ENCODE measurements at regions not wholly inside any gene's neighbourhood (a gene's known extent, or its start where the extent isn't known, plus 50 kb on each side); places are given as distances from the start of the nearest gene placed in this dataset.

DNA sequence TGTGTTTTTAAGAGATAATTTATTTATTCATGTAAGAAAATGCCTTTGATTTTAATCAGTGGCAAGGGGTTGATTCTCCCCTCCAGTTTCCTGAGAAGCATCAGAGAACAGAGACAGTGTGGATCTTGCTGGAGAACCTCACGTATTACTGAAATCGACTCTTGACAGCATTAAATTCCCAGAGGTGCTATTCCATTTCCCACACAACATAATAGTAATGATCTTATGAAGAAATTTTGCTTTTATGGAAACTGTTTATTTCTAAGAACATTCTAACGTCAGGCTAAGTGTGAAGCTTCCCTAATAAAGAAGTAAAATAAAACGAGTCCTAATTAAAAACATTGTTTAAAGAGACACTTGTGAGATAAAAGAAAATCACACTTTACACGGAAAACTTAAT, 293.1 kb upstream of the NRP1 start:
- Histone ChIP-seq H2AFZ (ENCODE audit: low read depth, low read length) (no peak overlapping the region), H3K4me1 (ENCODE audit: insufficient read depth, low read length) (peaks cover 3% of the 10 kb centered on the region)

DNA sequence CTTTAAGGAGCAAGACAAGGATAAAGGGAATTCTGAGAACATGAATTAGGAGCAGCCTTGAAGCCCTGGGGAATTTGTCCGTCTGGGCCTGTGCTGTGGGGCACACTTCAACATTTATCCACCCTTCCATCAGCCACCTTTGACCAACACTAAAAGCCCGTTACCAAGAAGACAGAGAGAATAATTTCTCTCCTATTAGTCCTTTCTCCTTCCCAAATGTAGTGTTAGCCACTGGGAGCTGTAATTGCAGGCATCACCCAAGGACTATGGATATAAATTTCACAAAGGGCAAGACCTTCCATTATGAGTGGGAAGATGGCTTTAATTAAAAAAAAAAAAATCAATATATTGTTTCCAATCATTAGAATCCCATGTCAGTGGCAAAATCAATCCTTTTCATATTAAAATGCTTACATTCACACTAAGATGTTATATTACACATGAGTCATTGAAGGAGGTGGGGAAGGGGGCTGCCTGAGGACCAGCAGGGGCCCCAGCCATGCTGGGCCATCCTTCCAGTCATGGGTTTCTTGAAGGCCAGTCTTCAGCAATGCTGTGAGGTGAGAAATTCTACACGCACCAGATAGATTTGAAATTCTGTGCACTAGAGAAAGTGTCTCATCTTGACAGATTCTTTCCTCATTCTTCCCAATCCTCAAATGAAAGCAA, 292.5 kb upstream of the NRP1 start:
- Histone ChIP-seq H3K9me3 (ENCODE audit: low read length) (no peaks in the 10 kb centered on the region), H3K36me3 (ENCODE audit: insufficient read depth, low read length) (no peaks in the 10 kb centered on the region), H2AFZ (ENCODE audit: low read depth, low read length) (no peak overlapping the region), H3K4me3 (ENCODE audit: low read length) (no peak overlapping the region), H3K27me3 (ENCODE audit: insufficient read depth, low read length) (no peaks in the 10 kb centered on the region), H3K4me1 (ENCODE audit: insufficient read depth, low read length) (peaks cover 3% of the 10 kb centered on the region)

More for the DNA sequence above, 293.1 kb upstream of the NRP1 start:
- H3K9me3 ChIP-seq (ENCODE audit: low read length): no peaks in the 10 kb centered on the region
- no peak overlapping the region for H3K4me3 ChIP-seq (ENCODE audit: low read length)
- no peaks in the 10 kb centered on the region for H3K36me3 ChIP-seq (ENCODE audit: insufficient read depth, low read length)
- H3K27me3 ChIP-seq (ENCODE audit: insufficient read depth, low read length): no peaks in the 10 kb centered on the region

DNA sequence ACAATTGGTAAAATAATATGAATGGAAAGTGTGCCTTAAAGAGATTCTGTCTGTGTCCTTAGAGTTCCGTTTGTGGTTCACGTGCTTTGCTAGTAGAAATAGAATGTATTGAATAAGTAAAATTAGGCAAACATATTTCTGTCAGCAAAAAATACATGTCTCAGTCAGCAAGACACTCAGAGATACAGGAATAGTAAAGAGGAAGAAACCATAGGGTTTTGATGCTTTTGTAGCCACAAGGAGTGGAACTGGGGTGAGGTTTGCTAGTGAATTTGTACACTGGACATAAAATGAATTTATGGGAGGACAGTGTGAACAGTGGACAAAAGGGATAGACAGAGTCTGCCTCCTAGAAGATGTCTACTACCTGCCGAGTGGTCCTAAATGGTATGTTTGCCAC, 289.2 kb upstream of the NRP1 start:
- H3K27me3 ChIP-seq (ENCODE audit: insufficient read depth, low read length): no peaks in the 10 kb centered on the region
- H3K4me3 ChIP-seq (ENCODE audit: low read length): no peak overlapping the region
- no peak overlapping the region for H2AFZ ChIP-seq (ENCODE audit: low read depth, low read length)
- peaks cover 3% of the 10 kb centered on the region for H3K4me1 ChIP-seq (ENCODE audit: insufficient read depth, low read length)
- no peaks in the 10 kb centered on the region for H3K36me3 ChIP-seq (ENCODE audit: insufficient read depth, low read length)
- no peaks in the 10 kb centered on the region for H3K9me3 ChIP-seq (ENCODE audit: low read length)

DNA sequence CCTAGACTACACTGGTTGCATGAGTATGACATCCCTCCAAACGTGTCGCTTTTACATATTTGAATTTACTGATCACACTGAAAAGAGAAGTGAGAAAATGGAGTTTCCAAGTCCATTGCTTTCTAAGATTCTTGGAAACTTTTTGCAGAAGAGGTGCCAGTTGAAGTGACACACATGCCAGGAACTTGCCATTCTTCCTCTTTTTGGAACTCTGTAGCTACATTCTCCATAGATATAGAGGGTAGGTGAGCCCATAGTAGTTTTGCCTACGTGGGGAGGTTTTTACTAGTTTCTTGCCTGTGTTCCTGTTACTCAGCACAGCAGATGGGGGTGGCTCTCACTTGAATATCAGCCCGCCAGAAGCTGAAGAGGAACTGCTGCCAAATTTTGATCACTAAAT, 286.6 kb upstream of the NRP1 start:
- H3K36me3 ChIP-seq (ENCODE audit: insufficient read depth, low read length): no peaks in the 10 kb centered on the region
- H3K27me3 ChIP-seq (ENCODE audit: insufficient read depth, low read length): no peaks in the 10 kb centered on the region
- no peak overlapping the region for H2AFZ ChIP-seq (ENCODE audit: low read depth, low read length)
- H3K4me1 ChIP-seq (ENCODE audit: insufficient read depth, low read length): peaks cover 7% of the 10 kb centered on the region
- H3K9me3 ChIP-seq (ENCODE audit: low read length): no peaks in the 10 kb centered on the region
- H3K4me3 ChIP-seq (ENCODE audit: low read length): no peak overlapping the region

DNA sequence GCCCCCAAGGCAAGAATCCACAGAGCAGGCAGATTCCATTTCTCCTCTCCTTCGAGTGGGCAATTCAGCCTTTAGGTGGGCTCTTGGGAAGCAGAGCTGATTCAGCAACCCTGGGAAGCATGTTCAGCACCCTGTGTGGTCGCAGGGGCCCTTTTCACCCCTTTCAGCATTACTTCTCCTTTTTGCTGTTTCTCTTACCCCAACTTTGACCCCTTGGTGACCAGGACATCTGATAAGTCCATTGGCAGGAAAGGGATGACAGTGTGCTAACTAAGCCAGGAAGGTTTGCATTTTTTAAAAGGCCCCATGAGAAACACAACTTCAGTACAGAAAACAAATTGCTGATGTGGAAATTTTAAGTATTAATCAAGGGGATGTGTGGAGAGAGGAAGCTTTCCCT, 283.7 kb upstream of the NRP1 start:
- no peak overlapping the region for H3K4me3 ChIP-seq (ENCODE audit: low read length)
- H3K36me3 ChIP-seq (ENCODE audit: insufficient read depth, low read length): no peaks in the 10 kb centered on the region
- H2AFZ ChIP-seq (ENCODE audit: low read depth, low read length): no peak overlapping the region
- H3K4me1 ChIP-seq (ENCODE audit: insufficient read depth, low read length): peaks cover 7% of the 10 kb centered on the region
- no peaks in the 10 kb centered on the region for H3K9me3 ChIP-seq (ENCODE audit: low read length)
- no peaks in the 10 kb centered on the region for H3K27me3 ChIP-seq (ENCODE audit: insufficient read depth, low read length)

DNA sequence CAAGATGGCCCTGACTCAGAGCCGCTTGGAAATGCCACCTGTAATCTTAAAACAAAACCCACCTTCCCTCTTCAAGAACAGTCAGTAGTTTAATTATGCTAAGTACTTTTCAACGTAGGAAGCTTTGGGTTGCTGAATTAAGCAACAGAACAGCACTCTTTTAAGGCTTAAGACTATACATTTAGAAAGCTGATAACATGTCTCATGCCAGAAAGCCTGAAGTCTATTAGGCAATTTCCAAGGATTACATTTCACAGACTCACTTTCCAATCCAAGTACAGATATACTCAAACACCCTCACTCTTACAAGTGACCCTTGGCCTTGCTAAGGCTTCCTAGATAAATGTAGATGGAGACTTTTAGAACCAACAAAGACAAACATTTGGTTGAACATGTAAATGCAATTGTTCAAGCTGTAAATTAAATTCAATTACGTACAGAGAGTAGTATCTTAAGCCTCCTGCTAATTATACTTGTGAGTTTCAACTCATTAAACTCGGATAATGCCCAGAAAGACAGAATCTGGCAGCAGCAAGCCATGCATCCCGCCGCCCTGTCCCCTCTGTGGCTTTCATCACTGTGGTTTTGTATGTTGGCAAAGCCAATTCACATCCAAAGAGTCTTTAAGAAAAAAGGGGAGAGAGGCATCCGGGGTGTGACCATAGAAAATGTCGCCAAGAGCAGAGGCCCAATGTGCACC, 283.1 kb upstream of the NRP1 start:
- Histone ChIP-seq H2AFZ (ENCODE audit: low read depth, low read length) (no peak overlapping the region), H3K9me3 (ENCODE audit: low read length) (no peaks in the 10 kb centered on the region), H3K4me3 (ENCODE audit: low read length) (no peak overlapping the region), H3K36me3 (ENCODE audit: insufficient read depth, low read length) (no peaks in the 10 kb centered on the region), H3K4me1 (ENCODE audit: insufficient read depth, low read length) (peaks cover 7% of the 10 kb centered on the region), H3K27me3 (ENCODE audit: insufficient read depth, low read length) (no peaks in the 10 kb centered on the region)

DNA sequence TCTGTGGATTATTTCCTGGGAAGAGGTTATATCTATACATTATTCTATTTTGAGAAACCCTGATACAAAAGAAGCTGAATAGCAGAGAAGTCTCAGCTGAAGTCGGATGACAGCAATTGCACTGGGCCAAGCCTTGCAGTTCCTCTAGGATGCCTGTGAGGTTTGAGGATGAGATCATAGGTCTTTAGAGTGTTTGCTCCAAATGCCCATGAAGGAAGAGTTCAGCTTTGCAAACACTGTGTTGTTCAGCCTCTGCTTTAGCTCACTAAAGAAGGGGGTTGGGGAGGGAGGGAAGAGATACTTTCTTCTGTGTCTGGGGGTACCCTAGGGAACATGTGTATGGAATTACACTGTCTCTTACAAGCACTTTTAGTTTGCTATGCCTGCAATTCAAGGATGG, 282.5 kb upstream of the NRP1 start:
- no peaks in the 10 kb centered on the region for H3K36me3 ChIP-seq (ENCODE audit: insufficient read depth, low read length)

DNA sequence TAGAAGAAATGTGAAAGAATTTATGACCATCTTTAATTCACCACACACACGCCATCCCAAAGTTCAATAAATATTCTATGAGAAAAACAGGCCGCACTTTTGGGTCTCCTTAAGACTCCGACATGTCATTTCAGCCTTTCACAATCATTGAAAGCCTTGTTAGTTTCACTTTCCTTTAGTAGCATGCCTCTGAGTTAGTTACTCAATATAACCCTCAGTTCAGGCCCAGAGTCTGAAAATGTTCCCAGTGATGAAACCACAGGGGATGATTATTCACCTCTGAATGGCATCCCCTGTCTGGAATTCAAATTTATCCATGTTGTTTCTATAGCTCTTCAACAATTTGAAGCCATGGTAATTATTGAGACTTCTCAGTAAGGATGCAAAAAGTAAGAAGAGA, 278.1 kb upstream of the NRP1 start:
- H3K4me1 ChIP-seq (ENCODE audit: insufficient read depth, low read length): peaks cover 7% of the 10 kb centered on the region
- H3K27me3 ChIP-seq (ENCODE audit: insufficient read depth, low read length): no peaks in the 10 kb centered on the region
- H2AFZ ChIP-seq (ENCODE audit: low read depth, low read length): no peak overlapping the region
- no peaks in the 10 kb centered on the region for H3K36me3 ChIP-seq (ENCODE audit: insufficient read depth, low read length)
- no peaks in the 10 kb centered on the region for H3K9me3 ChIP-seq (ENCODE audit: low read length)
- H3K4me3 ChIP-seq (ENCODE audit: low read length): no peak overlapping the region

More for the DNA sequence above, 282.5 kb upstream of the NRP1 start:
- H3K4me3 ChIP-seq (ENCODE audit: low read length): no peak overlapping the region
- H2AFZ ChIP-seq (ENCODE audit: low read depth, low read length): no peak overlapping the region
- no peaks in the 10 kb centered on the region for H3K9me3 ChIP-seq (ENCODE audit: low read length)
- H3K4me1 ChIP-seq (ENCODE audit: insufficient read depth, low read length): peaks cover 7% of the 10 kb centered on the region
- no peaks in the 10 kb centered on the region for H3K27me3 ChIP-seq (ENCODE audit: insufficient read depth, low read length)

DNA sequence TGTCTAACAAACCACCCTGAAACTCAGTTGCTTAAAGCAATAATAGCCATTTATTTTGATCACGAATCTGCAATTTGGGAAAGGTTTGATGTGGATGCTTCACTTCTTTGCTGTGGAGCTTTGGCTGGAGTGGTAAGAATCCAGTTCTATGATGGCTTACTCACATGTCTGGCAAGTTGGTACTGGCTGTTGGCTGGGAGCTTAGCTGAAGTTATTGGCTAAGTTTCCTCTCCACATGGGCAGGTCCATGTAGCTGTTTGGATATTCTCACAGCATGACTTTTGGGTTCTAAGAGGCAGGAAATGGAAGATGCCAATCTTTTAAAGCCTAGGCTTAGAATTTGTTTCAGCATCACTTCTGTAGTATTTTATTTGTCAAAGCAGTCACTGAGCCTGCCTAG, 277.6 kb upstream of the NRP1 start:
- H3K36me3 ChIP-seq (ENCODE audit: insufficient read depth, low read length): no peaks in the 10 kb centered on the region
- H3K4me3 ChIP-seq (ENCODE audit: low read length): no peak overlapping the region
- no peaks in the 10 kb centered on the region for H3K27me3 ChIP-seq (ENCODE audit: insufficient read depth, low read length)
- H3K4me1 ChIP-seq (ENCODE audit: insufficient read depth, low read length): peaks cover 3% of the 10 kb centered on the region
- no peak overlapping the region for H2AFZ ChIP-seq (ENCODE audit: low read depth, low read length)
- no peaks in the 10 kb centered on the region for H3K9me3 ChIP-seq (ENCODE audit: low read length)

DNA sequence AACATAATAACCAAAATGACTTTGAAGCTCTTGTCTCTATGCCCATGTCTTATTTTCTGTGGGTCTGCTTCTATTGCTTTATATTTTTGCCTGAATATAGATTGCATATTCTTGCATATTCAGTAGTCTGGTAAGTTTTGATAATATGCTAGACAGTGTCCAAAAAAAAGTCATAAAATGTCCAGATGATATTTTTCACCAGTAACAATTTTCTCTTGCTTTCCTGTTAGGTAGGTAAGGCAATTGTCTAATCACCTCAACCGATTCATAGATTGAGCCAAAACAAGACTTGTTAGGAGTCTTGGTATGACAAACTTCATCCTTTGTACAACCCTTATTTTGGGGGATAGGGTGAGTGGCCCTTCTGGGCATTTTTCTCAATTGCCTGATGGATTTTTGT, 277.0 kb upstream of the NRP1 start:
- H3K9me3 ChIP-seq (ENCODE audit: low read length): no peaks in the 10 kb centered on the region
- H3K4me3 ChIP-seq (ENCODE audit: low read length): no peak overlapping the region
- no peaks in the 10 kb centered on the region for H3K4me1 ChIP-seq (ENCODE audit: insufficient read depth, low read length)
- H3K36me3 ChIP-seq (ENCODE audit: insufficient read depth, low read length): no peaks in the 10 kb centered on the region
- no peaks in the 10 kb centered on the region for H3K27me3 ChIP-seq (ENCODE audit: insufficient read depth, low read length)
- no peak overlapping the region for H2AFZ ChIP-seq (ENCODE audit: low read depth, low read length)

DNA sequence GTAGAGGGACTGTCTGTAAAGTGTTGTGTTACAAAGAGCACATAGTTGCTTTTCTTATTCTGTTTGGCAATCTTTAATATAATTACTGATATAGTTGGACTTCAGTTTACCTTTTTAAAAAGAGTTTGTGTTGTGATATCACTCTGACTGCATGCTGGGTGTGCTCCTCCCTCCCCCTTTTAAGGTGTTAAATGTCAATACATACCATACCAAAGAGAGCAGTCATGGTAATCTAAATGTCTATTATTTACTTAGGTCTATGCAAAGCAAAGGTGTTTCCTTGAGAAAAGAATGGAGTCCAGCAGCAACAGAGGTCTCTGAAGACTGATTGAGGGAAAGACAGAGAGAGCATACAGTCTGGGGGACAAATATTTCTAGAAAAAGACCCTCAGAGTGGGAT, 275.1 kb upstream of the NRP1 start:
- Histone ChIP-seq H3K9me3 (ENCODE audit: low read length) (no peaks in the 10 kb centered on the region), H3K4me3 (ENCODE audit: low read length) (no peak overlapping the region), H2AFZ (ENCODE audit: low read depth, low read length) (no peak overlapping the region), H3K27me3 (ENCODE audit: insufficient read depth, low read length) (no peaks in the 10 kb centered on the region), H3K36me3 (ENCODE audit: insufficient read depth, low read length) (no peaks in the 10 kb centered on the region), H3K4me1 (ENCODE audit: insufficient read depth, low read length) (no peaks in the 10 kb centered on the region)

DNA sequence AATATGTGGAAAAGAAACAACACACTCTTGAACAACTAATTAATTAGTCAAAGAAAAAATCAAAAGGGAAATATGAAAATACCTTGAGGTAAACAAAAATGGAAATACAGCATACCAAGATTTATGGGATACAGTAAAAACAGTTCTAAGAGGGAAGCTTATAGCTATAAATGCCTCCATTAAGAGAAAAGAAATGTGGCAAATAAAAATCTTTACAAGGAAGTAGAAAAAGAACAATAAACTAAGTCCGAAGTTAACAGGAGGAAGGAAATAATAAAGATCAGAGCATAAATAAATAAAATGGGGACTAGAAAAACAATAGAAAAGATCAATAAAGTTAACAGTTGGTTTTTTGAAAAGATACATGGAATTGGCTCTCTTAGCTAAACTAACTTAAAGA, 267.8 kb upstream of the NRP1 start:
- Histone ChIP-seq H3K4me1 (ENCODE audit: insufficient read depth, low read length) (no peaks in the 10 kb centered on the region), H3K9me3 (ENCODE audit: low read length) (no peaks in the 10 kb centered on the region), H3K27me3 (ENCODE audit: insufficient read depth, low read length) (no peaks in the 10 kb centered on the region), H3K36me3 (ENCODE audit: insufficient read depth, low read length) (no peaks in the 10 kb centered on the region), H2AFZ (ENCODE audit: low read depth, low read length) (no peak overlapping the region), H3K4me3 (ENCODE audit: low read length) (no peak overlapping the region)

DNA sequence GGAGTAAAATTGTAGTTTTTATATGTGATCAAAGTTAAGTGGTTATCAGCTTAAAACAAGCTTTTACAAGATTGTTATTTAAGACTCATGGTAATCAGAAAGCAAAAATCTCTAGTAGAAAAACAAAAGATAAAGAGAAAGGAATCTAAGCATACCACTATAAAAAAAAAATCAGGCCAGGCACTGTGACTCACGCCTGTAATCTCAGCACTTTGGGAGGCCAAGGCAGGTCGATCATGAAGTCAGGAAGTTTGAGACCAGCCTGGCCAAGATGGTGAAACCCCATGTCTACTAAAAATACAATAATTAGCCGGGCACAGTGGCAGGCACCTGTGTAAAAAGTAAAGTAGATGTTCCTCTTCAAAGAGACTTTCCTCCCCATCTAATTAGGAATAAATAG, 265.9 kb upstream of the NRP1 start:
- no peak overlapping the region for H2AFZ ChIP-seq (ENCODE audit: low read depth, low read length)
- no peak overlapping the region for H3K4me3 ChIP-seq (ENCODE audit: low read length)
- peaks cover 3% of the 10 kb centered on the region for H3K4me1 ChIP-seq (ENCODE audit: insufficient read depth, low read length)
- H3K9me3 ChIP-seq (ENCODE audit: low read length): no peaks in the 10 kb centered on the region
- no peaks in the 10 kb centered on the region for H3K36me3 ChIP-seq (ENCODE audit: insufficient read depth, low read length)
- H3K27me3 ChIP-seq (ENCODE audit: insufficient read depth, low read length): no peaks in the 10 kb centered on the region

DNA sequence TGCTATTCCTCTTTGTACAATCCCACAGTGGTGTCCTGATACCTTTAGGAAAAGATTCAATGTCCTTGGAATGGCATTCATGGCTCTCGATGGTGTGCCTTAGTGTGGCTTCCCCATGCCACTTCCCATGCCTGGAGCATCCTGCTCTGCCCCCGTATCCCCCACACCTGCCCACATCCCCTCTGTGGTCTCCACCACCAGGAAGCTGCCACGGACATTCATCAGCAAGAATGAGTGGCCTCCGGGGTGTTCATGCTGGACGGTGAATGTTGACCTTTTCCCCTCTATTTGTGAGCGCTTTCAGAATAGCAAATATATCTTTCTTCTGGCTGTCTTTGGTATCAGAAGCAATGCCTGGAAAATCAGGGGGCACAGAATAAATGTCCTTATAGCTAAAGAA, 262.0 kb upstream of the NRP1 start:
- no peaks in the 10 kb centered on the region for H3K27me3 ChIP-seq (ENCODE audit: insufficient read depth, low read length)
- no peak overlapping the region for H2AFZ ChIP-seq (ENCODE audit: low read depth, low read length)
- H3K4me3 ChIP-seq (ENCODE audit: low read length): no peak overlapping the region
- peaks cover 13% of the 10 kb centered on the region for H3K4me1 ChIP-seq (ENCODE audit: insufficient read depth, low read length)
- no peaks in the 10 kb centered on the region for H3K9me3 ChIP-seq (ENCODE audit: low read length)
- H3K36me3 ChIP-seq (ENCODE audit: insufficient read depth, low read length): no peaks in the 10 kb centered on the region

Measured in neuron (in vitro differentiated cells).